ENCODE measurements at regions not wholly inside any gene's neighbourhood (a gene's known extent, or its start where the extent isn't known, plus 50 kb on each side); places are given as distances from the start of the nearest gene placed in this dataset.

- no peak for DNase-seq
Observed at GRCh38 chr7:132666774-132667172, 90.5 kb upstream of the PLXNA4 start.

- DNase-seq = peak; percentile 41 to 47
Observed at GRCh38 chr7:132666071-132666773, 90.0 kb upstream of the PLXNA4 start.

- peak in 1 of 2 donors; percentile 19 for DNase-seq
Observed at GRCh38 chr7:132656846-132657776, 80.8 kb upstream of the PLXNA4 start.

GRCh38 chr7:132656341-132656740, 80.1 kb upstream of the PLXNA4 start:
- DNase-seq = no peak

- peak; percentile 35 to 43 for DNase-seq
Observed at GRCh38 chr7:132655131-132655727, 79.0 kb upstream of the PLXNA4 start.

- peak in 1 of 2 donors; percentile 22 for DNase-seq
Observed at GRCh38 chr7:132654150-132654549, 77.9 kb upstream of the PLXNA4 start.

GRCh38 chr7:132653366-132653930, 77.2 kb upstream of the PLXNA4 start:
- peak in 1 of 2 donors; percentile 33 for DNase-seq

- no peak for DNase-seq
Observed at GRCh38 chr7:132652507-132652906, 76.2 kb upstream of the PLXNA4 start.

- DNase-seq = no peak
Observed at GRCh38 chr7:132650498-132650897, 74.2 kb upstream of the PLXNA4 start.

- DNase-seq = no peak
Observed at GRCh38 chr7:132647311-132647710, 71.0 kb upstream of the PLXNA4 start.

GRCh38 chr7:132646052-132646451, 69.8 kb upstream of the PLXNA4 start:
- no peak for DNase-seq

GRCh38 chr7:132643302-132643701, 67.0 kb upstream of the PLXNA4 start:
- DNase-seq = no peak

- no peak for DNase-seq
Observed at GRCh38 chr7:132641238-132641637, 65.0 kb upstream of the PLXNA4 start.

- no peak for DNase-seq
Observed at GRCh38 chr7:132639983-132640382, 63.7 kb upstream of the PLXNA4 start.

- DNase-seq = no peak
Observed at GRCh38 chr7:132638000-132638399, 61.7 kb upstream of the PLXNA4 start.

GRCh38 chr7:132636581-132636980, 60.3 kb upstream of the PLXNA4 start:
- DNase-seq = no peak

- DNase-seq = no peak
Observed at GRCh38 chr7:132635127-132635526, 58.9 kb upstream of the PLXNA4 start.

- DNase-seq = no peak
Observed at GRCh38 chr7:132630834-132631233, 54.6 kb upstream of the PLXNA4 start.

Data from CD4-positive, alpha-beta T cell treated with Interleukin-4 for 1 hour (primary cell).